DLD1 (cell line): ENCODE measurements at regions not wholly inside any gene's neighbourhood (a gene's known extent, or its start where the extent isn't known, plus 50 kb on each side); places are given as distances from the start of the nearest gene placed in this dataset.

Experiments used
- in situ Hi-C: cut with HindIII; loops from 2 replicates; pipeline ENCODE4 v1.10.0; 2017; ENCODE audit warnings: low sequenced_read_pairs

DNA sequence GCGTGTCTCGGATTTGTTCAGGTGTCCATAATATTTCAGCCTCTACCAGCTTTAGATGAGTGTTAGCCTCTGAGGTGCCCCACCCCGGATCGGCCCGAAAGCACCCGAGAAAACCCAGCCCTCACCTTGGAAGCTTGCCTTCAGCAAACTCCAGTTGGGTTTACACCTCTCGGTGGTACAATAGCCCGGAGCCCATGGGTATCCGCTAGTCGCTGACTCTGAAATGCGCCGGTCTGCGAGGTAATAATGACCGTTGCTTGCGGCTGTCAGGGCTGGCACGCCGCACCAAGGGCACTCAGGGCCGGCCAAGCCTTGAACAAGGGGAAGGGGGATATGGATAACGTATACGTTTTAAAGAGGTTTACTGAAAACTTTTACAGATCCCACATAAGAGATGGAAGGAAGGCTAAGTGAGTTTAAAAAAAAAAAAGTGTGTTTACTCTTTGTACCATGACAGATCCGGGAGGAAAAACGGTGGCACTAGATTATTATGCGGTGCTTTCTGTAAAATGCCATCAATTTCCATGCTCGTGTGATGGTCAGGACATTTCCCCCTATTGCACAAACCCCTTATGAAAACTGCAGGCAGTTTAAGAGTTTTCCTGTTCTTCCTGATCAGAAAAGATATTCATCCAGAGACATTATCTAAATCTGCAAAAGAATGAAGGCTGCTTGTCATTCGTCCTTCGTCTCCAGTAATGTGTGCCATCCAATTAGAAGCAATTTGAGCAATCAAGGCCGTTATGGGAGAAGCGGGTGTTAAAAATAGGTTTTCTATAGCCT, 124.2 kb downstream of the TMEM161B start:
- in situ Hi-C loops, result loop anchor here (25.0 kb wide), 1 partner anchor 543 kb away; no protein-coding TSS in a partner anchor

DNA sequence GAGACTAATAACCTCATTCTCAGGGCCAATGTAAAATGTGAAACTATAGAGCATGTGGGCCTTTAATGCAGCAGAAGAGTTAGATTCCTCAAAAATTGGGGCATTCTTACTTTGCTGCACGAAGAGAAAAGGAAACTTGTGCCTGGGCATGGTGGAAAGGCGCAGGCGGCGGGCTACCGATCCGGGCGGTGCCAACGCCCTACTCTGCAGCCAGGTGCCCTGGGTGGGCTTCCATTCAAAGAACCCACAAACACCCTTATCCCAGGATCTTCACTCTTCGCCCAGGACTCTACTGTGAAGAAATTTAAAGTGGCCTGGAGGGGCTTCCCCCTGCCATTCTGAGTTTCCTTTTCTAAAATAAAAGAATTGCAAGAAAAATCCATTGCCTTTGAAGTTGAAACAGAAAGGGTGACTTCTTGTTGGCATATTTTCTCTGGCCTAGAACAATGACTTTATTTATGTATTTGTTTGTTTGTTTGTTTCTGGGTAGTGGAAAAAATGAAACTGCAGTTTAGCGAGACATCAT, 124.9 kb downstream of the TMEM161B start:
- in situ Hi-C loops, result loop anchor here (25.0 kb wide), 1 partner anchor 544 kb away; no protein-coding TSS in a partner anchor

DNA sequence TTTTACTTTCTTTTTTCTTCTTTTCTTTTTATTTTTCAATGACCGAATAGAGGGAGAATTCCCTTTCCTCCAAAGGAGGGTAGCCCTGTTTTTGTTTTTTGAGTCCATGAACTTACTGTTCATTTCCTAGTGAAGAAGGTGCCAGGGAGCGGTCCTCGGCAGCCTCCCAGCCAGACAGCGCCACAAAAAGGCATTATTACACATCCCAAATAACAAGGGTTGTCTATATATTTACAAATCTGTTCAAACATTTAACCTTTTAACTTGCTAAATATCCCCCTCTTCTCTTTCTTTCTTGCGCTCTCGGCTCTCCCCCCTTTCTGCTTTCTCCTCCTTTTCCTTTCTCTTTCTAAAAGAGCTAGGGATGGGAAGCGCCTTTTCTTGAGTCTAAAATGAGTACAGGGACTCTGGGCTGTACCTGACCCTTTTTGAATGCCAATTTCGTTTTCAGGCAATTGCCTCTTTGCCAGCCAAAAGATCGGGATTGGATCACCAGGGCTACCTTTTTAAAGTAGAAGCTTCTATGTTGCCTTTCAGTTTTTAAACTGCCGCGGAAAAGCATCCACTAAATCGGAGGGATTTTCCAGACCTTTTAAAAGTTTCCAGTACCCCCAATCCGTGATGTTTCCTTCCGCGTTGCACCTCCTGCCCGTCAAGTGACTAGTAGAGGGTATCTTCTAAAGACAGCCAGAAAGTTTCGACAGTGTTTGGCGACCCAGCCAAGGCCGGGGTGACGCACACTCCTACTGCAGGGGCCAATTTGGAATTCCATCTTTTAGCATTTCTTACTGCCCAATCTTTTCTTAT, 125.6 kb downstream of the TMEM161B start:
- in situ Hi-C loops, result loop anchor here (25.0 kb wide), 1 partner anchor 544 kb away; no protein-coding TSS in a partner anchor

DNA sequence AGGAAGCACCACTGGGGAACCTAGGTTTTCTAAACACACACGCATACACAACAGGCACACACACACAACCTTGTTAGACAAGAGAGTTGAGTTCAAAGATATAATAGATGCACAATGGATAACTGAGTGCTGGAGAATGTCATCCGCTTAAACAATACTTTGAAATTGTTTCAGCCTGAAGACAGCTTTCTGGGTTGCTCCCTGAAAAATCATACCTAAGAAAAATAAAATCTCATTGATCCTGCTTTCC, 126.1 kb downstream of the TMEM161B start:
- in situ Hi-C loops, result loop anchor here (25.0 kb wide), 1 partner anchor 545 kb away; no protein-coding TSS in a partner anchor

DNA sequence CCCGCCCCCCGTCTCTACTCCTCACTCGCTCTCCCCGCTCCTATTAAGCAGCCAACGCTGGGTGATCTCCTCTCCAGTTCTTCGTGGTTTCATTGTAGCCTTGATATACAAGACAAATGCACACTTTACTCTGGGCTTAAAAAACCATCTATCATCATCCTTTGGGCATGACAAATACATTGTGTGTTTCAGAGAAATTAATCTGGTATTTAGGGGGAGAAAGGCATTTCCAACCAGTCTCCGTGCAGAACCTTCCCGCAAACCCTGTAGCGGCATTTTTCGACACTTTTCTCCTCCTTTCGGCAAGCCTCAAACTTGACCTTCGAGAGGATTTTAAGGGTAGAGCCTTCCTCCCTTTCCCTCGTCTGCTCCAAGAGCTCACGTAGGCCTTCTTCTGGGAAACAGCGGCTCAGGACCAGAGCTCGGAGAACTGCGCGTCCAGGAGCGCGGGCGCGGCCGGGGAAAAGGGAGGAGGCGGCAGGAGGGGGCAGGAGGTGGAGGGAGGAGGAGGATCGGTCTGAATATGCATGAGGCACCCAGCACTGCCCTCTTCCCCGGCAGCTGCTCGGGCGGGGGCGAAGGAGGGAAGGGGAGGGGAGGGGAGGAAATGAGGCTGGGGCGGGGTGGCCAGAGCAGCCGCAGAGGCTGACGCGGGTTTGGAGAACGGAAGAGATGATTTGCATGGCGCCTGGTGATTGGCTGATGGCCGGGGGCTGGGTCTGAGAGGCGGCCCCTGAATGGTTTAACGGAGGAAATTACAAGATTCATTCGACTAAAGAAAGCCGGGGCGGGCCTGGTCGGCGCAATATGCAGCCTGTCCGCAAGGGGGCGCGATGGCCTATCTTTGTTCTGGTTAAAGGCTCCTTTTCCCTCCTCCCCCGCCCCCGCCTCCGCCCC, 127.5 kb downstream of the TMEM161B start:
- in situ Hi-C loops, result loop anchor here (25.0 kb wide), 1 partner anchor 546 kb away; no protein-coding TSS in a partner anchor

DNA sequence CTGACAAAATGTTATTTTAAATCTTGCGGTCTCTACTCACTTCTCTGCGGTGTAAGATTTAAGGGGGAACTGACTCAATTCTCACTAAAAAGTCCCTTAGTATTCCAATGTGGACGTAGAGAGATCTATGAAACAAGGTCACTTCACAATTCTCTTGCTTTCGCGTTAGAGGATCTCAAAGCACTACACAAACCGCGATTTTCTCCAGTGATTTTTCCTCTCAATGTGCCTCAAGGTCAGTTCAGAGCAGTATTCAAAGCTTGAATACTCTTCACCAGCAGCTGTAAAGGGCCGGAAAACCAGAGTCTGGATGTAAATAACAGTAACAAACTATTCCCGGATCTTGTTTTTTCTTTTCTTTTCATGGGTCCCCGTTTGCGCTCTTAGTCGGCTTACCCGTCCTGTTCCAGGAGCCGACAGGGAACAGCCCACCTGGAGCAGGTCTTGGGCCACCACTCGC, 128.2 kb downstream of the TMEM161B start:
- in situ Hi-C loops, result loop anchor here (25.0 kb wide), 1 partner anchor 547 kb away; no protein-coding TSS in a partner anchor

DNA sequence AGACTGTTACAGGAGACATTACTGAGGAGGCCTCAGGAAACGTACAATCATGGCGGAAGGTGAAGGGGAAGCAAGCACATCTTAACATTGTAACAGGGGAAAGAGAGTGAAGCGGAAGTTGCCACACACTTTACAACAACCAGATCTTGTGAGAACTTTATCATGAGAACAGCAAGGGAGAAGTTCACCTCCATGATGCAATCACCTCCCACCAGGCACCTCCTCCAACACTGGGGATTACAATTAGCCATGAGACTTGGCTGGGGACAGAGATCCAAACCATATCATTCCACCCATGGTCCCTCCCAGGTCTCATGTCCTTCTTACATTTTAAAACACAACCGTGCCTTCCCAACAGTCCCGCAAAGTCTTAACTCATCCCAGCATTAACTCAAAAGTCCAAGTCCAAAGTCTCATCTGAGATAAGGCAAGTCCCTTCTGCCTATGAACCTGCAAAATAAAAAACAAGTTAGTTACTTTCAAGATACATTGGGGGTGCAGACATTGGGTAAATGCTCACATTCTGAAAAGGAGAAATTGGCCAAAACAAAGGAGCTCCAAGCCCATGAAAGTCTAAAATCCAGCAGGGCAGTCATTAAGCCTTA, 138.3 kb downstream of the TMEM161B start:
- in situ Hi-C loops, result loop anchor here (25.0 kb wide), 1 partner anchor 557 kb away; no protein-coding TSS in a partner anchor

DNA sequence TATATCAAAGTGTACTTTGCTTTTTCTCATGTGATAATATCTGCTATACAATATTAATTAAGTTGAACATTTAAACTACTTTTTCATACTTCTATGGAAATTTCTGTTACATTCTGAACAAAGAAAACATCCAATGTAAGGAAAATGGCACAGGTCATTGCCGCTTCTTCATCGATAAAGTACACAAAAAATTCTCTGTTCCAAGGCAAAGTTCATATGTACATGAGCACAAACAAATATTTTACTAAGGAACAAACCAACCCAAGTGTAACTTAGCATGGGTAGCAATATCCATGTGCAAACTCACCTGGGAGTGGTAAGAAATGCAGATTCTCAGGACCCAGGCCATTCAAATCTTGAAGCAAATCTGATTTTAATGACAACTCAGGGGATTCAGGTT, 139.8 kb downstream of the TMEM161B start:
- in situ Hi-C loops, result loop anchor here (25.0 kb wide), 1 partner anchor 558 kb away; no protein-coding TSS in a partner anchor

DNA sequence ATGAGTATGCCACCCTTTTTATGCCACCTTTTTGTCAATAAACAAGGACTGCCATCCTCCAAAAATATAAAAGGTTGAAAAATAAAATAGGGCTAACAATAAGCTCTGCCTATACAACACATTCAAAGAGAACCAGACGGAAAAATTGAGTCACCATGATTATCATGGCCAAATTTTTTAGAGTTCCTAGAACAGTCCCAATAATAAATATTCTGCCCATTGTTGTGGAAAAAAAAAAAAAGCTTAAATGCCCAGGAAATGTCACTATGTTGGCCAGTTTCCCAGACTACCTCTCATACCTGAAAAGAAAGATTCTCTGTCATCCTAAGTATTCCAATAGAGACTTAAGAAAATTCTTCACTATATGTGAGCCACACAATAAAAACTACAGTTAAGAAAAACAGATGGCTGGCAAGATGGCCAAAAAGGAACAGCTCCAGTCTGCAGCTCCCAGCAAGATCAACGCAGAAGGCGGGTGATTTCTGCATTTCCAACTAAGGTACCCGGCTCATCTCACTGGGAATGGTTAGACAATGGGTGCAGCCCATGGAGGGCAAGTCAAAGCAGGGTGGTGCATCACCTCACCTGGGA, 149.0 kb downstream of the TMEM161B start:
- in situ Hi-C loops, result no loop called here

DNA sequence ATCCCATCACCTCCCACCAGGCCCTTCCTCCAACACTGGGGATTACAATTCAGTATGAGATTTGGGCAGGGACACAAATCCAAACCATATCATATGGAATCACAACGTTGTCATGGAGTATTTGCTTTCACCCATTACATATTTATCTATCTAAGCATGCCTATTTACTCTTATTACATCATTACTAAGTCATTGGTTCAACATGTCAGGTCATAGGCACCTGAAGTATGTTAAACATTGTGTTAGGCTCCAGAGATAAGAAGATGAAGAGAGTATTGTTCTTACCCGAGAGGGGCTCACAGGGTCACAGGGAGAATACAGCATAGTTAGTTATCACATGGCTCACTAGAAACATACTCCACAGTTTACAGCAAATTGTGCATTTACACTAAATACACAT, 150.5 kb downstream of the TMEM161B start:
- in situ Hi-C loops, result no loop called here

DNA sequence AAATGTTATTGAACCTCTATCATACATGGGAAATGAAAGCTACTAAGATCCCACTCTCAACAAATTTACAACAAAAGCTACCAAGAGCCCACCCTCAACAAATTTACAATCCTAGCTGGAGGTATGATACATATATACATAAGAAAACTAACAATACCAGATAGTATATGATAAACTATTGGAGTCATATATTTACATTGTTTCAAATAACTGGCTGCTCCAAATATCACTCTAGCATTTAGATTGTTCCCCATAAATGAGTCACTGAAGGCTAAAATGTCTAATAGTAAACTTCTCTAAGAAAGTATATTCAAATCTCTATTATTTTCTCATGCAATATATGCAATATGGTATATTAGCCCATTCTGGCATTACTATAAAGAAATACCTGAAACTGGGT, 151.1 kb downstream of the TMEM161B start:
- in situ Hi-C loops, result no loop called here

DNA sequence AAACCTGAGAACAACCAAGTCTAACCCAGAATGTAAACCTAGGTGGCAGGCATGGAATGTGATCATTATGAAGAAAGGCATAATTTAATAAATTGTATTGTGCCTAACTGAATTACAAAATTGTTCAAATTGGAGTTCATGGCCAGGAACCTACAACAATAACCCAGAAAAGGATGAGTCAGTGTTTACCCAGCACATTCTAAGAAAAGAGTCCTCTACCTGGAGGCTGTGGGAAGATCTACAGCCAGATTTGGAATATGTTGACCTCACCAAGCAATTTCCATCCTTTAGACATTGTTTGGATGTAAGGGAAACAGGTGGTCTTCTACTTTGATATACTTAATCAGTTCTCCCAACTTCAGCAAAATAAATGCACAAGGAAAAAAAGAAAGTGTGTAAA, 152.2 kb downstream of the TMEM161B start:
- in situ Hi-C loops, result no loop called here

DNA sequence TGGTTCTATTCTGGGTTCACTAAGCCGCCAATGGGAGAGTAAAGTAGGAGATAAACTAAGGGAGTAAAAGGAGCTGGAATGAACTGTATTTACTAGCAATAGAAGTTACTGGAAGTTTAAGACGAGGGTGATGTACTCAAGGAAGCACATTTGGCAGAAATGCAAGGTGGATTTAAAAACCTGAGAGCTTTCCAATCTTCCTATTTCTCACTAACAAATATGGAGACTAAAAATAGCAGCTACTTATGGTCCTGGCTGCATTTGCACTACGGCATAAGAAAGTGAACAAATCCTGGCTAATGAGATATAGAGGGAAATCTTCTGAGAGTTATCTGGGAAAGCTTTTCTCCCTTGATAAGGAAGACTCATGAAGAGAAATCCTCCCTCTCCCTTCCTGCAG, 153.4 kb downstream of the TMEM161B start:
- in situ Hi-C loops, result no loop called here

DNA sequence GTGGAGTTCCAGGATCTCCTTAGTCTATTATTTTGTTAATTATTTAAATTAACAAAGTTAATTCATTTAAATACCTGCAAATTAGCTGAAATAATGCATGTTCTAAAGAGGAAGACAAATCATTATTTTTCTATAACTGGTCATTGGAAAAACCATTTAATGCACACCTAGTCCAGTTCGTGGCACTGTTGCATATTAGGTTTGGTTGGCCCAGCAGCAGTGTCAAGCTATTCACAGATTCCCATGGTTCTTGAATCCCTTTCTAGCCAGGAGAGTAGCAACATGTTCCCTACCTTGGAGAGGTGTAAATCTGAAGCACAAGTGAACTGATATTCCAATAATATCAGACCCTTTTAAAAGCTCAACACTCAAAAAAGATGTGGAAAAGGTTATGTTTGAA, 155.2 kb downstream of the TMEM161B start:
- in situ Hi-C loops, result no loop called here

DNA sequence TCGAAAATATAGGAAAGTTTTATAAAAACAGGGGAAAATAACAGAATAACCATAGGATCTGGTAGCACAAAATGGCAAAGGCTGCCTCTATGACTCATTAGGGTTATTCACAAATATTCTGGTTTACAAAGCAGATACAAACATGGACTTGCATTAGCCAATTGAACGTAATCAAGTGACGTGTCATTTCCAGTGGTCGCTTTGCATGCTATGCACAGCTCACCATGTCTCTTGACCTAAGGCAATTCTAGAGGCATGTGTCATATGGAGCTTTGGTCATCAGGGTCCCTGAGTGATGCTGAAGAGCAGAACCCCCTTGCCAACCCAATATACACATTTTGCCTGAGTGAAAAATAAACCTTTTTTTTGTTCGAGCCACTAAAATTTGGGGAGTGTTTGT, 158.8 kb downstream of the TMEM161B start:
- in situ Hi-C loops, result no loop called here

DNA sequence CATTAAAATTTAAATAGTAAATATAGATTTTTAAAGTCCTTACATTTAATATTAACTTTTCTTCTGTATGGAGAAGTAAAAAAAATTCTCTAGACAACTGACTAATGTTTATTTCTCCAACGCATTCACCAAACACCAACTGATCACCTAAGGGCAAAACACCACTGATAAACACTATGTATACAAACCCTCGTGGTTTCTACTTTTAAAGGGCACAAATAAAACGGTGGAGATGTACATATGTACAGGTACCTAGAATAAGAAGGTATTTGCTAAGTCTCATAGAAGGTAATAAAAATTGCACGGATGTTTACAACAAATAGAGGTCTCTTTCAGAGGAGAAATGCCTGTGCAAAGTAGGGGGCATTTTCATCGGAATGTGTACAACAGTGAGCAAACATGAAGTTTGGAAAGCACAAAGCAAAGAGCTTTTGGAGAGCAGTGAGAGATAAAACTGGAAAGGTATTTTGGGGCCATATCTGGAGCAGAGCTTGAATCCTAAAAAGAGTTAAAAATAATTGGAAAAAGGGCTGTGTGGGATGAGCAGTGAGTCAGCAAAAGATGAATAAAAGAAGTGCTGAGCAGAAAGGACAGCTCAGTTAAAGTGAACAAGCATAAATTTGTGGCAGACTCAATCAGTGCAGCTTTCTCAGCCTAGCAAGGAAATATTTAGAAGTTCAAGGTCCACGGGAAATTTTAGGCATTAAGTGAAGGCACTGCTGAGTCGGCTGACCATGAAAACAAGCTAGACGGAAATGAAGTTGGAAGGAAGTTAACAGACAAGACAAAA, 160.0 kb downstream of the TMEM161B start:
- in situ Hi-C loops, result no loop called here

DNA sequence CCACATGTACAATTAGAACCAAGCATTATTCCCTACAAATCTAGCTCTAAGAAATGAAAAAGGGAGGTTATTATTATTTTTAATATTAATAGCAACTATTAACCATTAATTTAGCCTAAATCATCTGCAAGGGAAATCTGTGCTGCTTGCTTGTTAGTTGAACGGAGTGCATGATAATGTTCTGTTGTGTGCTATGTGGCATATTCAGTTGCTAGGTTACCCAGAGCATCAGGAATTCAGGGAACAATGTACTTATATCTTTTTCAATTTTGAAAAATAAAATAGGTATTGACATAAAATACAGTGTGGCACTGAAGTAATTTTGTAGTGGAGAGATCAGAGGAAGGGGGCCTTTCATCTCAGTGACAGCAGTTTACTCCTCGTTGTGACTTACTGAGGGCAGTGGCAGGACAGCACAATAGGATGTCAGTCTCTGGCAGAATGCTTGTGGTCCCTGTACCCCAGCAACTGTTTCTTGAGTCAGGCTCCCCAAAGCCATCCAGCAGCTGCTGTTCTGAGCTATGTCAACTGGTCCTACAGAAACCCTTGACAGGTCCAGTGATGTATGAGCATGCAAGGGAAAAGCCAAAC, 173.6 kb downstream of the TMEM161B start:
- in situ Hi-C loops, result no loop called here

DNA sequence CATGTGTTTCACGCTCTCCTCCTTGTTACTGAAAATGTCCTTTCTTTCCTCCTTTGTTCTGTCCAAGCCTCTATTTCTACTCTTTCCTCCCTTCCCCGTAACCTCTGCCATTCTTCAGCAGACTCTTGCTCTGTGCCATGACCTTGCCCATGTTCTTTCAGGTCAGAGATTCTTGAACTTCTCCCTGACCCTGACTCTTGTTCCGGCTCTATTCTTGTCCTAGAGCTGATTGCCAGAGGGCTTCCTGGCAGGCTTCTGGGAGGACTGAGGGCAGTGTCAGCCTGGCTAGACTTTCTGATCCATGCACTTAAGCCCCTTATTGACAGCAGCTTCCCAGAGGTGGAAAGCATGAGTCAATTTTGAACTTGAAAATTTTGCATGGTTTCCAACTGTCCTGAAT, 174.2 kb downstream of the TMEM161B start:
- in situ Hi-C loops, result no loop called here

DNA sequence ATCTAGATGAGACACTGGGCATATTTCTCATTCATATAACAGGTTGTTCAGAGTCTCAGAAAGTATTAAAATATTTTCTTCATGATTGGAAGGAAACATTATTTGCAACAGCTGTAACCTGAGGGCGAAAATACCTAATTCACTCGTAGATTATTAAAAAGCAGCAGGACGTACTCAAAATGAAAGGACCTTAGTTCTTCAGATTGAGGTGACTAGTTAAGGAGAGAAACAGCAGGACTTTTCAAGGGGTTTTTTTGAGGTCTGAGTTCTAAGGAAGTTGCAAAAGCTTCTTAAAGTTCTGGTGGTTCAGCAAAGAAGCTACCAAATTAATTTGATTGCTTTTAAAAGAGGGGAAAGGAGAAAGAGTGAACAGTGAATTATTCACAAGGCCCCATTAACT, 174.9 kb downstream of the TMEM161B start:
- in situ Hi-C loops, result no loop called here
